Left ventricle myocardium inferior (tissue), 1 donor: ENCODE measurements at regions not wholly inside any gene's neighbourhood (a gene's known extent, or its start where the extent isn't known, plus 50 kb on each side); places are given as distances from the start of the nearest gene placed in this dataset.

ENCODE experiments used
- DNase-seq: peaks from one replicate; pipeline ENCODE4 v3.0.0-alpha.2; 2020
- H3K27ac ChIP-seq: fragments of 200-600 bp; replicated peaks from 2 replicates; pipeline ENCODE4 v1.8.0; 2021
- H3K27me3 ChIP-seq: fragments of 200-600 bp; 2 replicates; pipeline ENCODE4 v1.8.0; 2021; ENCODE audit warnings: low read depth
- H3K36me3 ChIP-seq: fragments of 200-600 bp; 2 replicates; pipeline ENCODE4 v1.8.0; 2021
- H3K4me1 ChIP-seq: fragments of 200-600 bp; 2 replicates; pipeline ENCODE4 v1.8.0; 2021
- H3K4me3 ChIP-seq: fragments of 200-600 bp; 2 replicates; pipeline ENCODE4 v1.8.0; 2021; ENCODE audit warnings: mild to moderate bottlenecking, moderate library complexity
- H3K9me3 ChIP-seq: fragments of 200-600 bp; replicated peaks from 2 replicates; pipeline ENCODE4 v1.8.0; 2021
- intact Hi-C: fragments of 100-400 bp; cut with micrococcal nuclease; formaldehyde crosslinking; loops from one replicate; pipeline ENCODE4 v1.11.0; 2022
- TF ChIP-seq, protein P1 (sequence below): fragments of 200-600 bp; IDR thresholded peaks from 2 replicates; pipeline ENCODE4 v1.8.0; 2021; ENCODE audit warnings: antibody characterized with exemption, mild to moderate bottlenecking, borderline replicate concordance
- donor health status: DM: no; HTN: yes; CAD: no; lungs with severe emphysema.

DNA sequence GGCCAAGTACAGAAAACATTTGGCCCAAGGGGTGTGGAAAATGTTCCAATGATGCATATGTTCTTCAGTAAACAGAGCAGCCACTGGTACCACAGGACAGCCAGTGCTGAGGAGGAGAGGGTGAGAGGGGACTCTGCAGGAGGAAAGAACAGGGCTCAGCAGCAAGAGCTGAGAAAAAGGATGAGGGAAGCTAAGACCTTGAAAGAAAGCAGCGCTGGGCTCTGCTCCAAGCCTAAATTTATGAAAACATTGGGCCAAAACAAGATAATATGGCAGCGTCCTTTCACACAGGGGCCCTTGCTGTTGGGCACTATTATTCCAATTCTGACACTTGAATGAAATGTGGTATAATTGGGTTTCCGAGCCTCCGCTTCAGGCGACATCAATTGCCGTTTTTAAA lies 939.0 kb upstream of the FANCL start:
- Histone ChIP-seq H3K9me3 (no peaks in the 10 kb centered on the region), H3K27ac (no peak overlapping the region), H3K4me3 (no peak overlapping the region), H3K4me1 (no peaks in the 10 kb centered on the region), H3K36me3 (no peaks in the 10 kb centered on the region), H3K27me3 (no peaks in the 10 kb centered on the region)
- TF ChIP-seq, protein P1, sequence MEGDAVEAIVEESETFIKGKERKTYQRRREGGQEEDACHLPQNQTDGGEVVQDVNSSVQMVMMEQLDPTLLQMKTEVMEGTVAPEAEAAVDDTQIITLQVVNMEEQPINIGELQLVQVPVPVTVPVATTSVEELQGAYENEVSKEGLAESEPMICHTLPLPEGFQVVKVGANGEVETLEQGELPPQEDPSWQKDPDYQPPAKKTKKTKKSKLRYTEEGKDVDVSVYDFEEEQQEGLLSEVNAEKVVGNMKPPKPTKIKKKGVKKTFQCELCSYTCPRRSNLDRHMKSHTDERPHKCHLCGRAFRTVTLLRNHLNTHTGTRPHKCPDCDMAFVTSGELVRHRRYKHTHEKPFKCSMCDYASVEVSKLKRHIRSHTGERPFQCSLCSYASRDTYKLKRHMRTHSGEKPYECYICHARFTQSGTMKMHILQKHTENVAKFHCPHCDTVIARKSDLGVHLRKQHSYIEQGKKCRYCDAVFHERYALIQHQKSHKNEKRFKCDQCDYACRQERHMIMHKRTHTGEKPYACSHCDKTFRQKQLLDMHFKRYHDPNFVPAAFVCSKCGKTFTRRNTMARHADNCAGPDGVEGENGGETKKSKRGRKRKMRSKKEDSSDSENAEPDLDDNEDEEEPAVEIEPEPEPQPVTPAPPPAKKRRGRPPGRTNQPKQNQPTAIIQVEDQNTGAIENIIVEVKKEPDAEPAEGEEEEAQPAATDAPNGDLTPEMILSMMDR, result no peak
- DNase-seq, result no peak
- intact Hi-C loops, result no loop called here

DNA sequence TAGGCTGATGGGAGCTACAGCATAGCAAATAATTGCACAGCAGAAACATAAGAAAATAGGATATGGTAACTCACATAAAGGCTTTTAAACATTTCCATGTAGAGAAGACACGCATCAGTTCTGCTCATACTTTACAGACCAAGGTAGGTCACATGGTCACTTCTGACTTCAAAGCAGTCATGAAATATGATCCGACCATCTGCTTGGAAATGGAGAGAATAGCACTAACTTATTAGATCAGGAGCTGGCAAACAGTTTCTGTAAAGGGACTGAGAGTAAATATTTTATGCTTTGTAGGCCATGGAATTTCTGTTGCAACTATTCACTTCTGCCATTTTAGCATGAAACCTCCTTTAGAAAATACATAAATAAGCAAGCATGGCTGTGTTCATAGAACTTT lies 936.6 kb upstream of the FANCL start:
- Histone ChIP-seq H3K9me3 (no peaks in the 10 kb centered on the region), H3K27me3 (no peaks in the 10 kb centered on the region), H3K4me1 (no peaks in the 10 kb centered on the region), H3K27ac (no peak overlapping the region), H3K36me3 (no peaks in the 10 kb centered on the region), H3K4me3 (no peak overlapping the region)
- intact Hi-C loops, result no loop called here
- no peak for DNase-seq
- TF ChIP-seq, protein P1, result no peak

DNA sequence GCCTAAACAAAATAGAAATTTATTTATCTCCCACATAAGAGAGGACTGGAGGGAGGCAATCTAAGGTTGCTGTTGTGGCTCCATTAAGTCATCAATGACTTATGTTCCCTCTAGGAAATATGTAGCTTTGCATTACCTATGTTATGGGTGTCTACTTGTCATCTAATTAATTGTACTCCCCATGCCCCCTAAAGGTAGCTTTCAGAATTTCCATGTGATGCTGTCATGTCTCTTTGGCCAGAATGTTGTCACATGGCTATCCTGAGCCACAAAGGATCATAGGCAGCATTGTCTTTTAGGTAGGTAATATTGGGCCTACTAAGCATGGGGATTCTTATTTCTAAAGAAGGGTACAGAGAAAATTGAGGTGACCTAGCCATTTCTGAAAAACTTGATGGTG lies 935.6 kb upstream of the FANCL start:
- TF ChIP-seq, protein P1, result no peak
- H3K27me3 ChIP-seq, result peaks cover 5% of the 10 kb centered on the region
- H3K4me3 ChIP-seq, result no peak overlapping the region
- H3K36me3 ChIP-seq, result no peaks in the 10 kb centered on the region
- H3K9me3 ChIP-seq, result no peaks in the 10 kb centered on the region
- H3K27ac ChIP-seq, result no peak overlapping the region
- H3K4me1 ChIP-seq, result no peaks in the 10 kb centered on the region
- no peak for DNase-seq
- intact Hi-C loops, result no loop called here

DNA sequence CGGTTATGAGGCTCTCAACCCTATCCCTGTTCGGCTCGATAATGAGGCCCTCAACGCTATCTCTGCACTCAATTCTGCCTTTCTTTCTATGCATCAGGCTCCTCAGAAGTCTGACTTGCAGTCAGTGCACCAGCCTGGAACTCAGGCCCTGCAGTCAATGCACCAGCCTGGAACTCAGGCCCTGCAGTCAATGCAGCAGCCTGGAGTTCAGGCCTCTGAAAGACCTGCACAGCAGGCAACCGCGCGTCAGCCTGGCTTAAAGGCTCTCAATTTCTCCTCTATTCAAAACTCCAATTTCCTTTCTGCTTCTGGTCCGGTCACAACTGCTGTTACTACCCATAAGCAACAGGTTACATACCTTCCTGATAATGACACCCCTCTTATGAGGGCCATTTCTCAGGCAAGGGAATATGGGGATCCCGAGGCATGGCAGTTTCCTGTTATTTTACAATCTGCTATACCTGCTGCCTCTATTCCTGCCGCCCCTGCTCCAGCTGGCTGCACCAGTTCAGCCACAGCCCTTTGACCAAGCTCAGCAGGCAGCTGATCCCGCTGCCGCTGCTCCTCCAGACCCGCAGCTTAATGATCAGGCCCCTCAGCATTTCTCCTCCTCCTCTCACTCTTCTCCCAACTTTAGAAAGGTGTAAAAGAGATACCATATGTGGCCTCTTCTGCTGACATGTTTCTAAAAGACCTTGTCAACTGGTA lies 933.6 kb upstream of the FANCL start:
- intact Hi-C loops, result no loop called here
- DNase-seq, result no peak
- Histone ChIP-seq H3K27ac (no peak overlapping the region), H3K27me3 (peaks cover 12% of the 10 kb centered on the region), H3K36me3 (no peaks in the 10 kb centered on the region), H3K9me3 (no peaks in the 10 kb centered on the region), H3K4me1 (no peaks in the 10 kb centered on the region), H3K4me3 (no peak overlapping the region)
- TF ChIP-seq, protein P1, result no peak

DNA sequence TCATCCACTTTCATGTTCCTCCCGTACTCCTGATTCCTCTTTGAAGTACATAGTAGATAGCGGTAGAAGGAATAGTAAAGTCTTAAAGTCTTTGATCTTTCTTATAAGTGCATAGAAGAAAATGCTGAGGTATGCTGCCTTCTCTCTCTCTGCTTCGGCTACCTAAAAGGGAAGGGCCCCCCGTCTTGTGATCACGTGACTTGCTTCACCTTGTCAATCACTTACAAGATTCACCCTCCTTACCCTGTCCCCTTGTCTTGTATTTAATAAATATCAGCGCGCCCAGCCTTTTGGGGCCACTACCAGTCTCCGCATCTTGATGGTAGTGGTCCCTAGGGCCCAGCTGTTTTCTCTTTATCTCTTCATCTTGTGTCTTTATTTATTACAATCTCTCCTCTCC lies 932.2 kb upstream of the FANCL start:
- H3K27me3 ChIP-seq, result peaks cover 12% of the 10 kb centered on the region
- H3K27ac ChIP-seq, result no peak overlapping the region
- no peaks in the 10 kb centered on the region for H3K9me3 ChIP-seq
- no peaks in the 10 kb centered on the region for H3K4me1 ChIP-seq
- no peak for DNase-seq
- H3K36me3 ChIP-seq, result no peaks in the 10 kb centered on the region
- intact Hi-C loops, result no loop called here
- no peak overlapping the region for H3K4me3 ChIP-seq
- TF ChIP-seq, protein P1, result no peak
